GM20000 (cell line): ENCODE measurements at regions not wholly inside any gene's neighbourhood (a gene's known extent, or its start where the extent isn't known, plus 50 kb on each side); places are given as distances from the start of the nearest gene placed in this dataset.

Experiments used
- DNase-seq: peaks from one replicate; pipeline ENCODE4 v3.0.0; 2012; ENCODE audit warnings: low spot score
- CTCF ChIP-seq: IDR thresholded peaks from 2 replicates; pipeline ENCODE4 v1.5.1; 2012; ENCODE audit warnings: mild to moderate bottlenecking, control low read depth; ENCODE audit errors: extremely low read depth, missing control alignments

- TF ChIP-seq CTCF: no peak
- no peak for DNase-seq
Observed at GRCh38 chr13:84360822-84361221, 478.5 kb upstream of the SLITRK1 start.

DNA sequence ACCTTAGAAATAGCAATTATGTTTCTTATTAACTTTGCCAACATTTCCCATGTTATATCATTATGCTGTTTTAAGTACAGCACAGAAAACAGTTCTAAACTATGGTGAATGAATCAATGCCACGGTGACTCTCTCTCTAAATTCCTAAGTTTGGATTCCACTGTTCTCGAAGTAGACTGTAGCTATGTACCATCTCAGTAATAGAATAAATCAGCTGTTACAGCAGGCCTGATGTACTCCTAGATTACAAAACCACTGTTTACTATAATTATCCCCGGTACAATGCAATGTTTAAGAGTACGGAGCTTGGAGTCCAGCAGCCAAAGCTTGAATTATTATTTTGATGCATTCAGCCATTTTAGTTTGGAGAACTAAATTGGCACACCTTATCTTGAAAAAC is 476.3 kb upstream of the SLITRK1 start:
- TF ChIP-seq CTCF: no peak
- no peak for DNase-seq

GRCh38 chr13:84352946-84353345 is 470.7 kb upstream of the SLITRK1 start:
- TF ChIP-seq CTCF: no peak
- no peak for DNase-seq

DNA sequence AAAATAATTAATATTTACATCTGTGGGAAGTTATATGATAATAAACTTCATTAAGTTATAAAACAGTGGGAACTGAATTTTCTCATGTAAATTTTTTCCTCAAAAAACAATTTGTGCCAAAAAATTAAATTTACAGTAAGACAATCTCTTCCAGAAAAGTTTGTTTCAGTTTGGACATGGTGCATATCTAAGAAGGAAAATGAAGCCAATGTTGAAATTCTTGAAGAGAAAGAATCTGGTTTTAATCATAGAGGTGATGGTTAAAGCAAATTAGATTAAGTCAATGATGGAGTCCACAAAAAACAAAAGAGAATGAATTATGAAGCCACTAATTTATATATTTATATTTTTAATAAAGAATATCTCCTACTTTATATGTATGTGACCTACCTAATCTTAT is 457.2 kb upstream of the SLITRK1 start:
- no peak for DNase-seq
- no peak for TF ChIP-seq CTCF

- no peak for DNase-seq
- no peak for TF ChIP-seq CTCF
Observed at GRCh38 chr13:84332346-84332745, 450.1 kb upstream of the SLITRK1 start.

GRCh38 chr13:84315527-84315926 is 433.3 kb upstream of the SLITRK1 start:
- TF ChIP-seq CTCF: no peak
- DNase-seq: no peak

DNA sequence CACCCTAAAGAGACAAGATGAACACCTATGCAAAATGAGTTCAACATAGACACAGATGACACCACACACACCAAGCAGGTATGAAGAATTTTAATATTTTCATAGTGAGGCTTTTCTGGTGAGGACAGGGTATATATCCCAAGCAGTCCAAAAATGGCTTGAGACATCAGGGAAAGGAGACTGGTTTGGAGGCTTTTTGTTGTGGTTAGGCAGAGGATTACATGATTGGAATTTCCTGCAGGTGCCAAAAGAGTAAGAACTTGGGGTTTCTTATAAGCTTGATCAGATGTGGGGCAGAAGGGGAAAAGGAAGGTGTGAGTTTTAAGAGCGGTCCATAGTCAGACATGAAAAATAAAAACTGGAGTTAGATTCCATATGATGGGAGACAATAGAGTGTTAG is 420.8 kb upstream of the SLITRK1 start:
- DNase-seq: no peak
- TF ChIP-seq CTCF: no peak

DNA sequence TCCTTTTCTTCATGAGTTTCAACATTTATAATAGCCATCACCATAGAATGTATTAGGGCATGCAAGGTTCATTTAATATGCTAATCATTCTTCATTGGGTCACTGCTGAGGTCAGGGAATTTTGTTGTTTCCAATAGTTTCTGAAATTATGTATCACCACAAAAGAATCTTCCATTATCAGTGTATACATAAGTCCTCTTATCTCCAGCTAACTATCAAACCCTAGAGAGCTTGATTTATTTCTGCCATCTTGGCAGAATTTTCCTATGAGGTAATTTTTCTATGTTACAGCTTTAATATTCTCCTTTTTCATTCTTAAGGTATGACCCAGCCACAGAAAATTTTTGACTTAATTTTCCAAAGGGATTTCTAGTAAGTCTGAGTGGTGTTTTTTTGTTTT is 415.0 kb upstream of the SLITRK1 start:
- DNase-seq: no peak
- TF ChIP-seq CTCF: no peak
